Mucosa of descending colon (tissue), 3 donors: ENCODE measurements at regions not wholly inside any gene's neighbourhood (a gene's known extent, or its start where the extent isn't known, plus 50 kb on each side); places are given as distances from the start of the nearest gene placed in this dataset.

ENCODE experiments used
- ATAC-seq: fragments of 200-7000 bp; cut with Tn5 transposase; one replicate; pipeline ENCODE4 v1.9.1; 2020; ENCODE audit warnings: mild to moderate bottlenecking, moderate library complexity
- DNase-seq, 3 donors: peaks; one replicate each; pipeline ENCODE4 v3.0.0-alpha.2; 2020
- H3K36me3 ChIP-seq: fragments of 200-600 bp; one replicate; pipeline ENCODE4 v1.8.0; 2021; ENCODE audit warnings: low read depth, mild to moderate bottlenecking
- H3K4me1 ChIP-seq: fragments of 200-600 bp; one replicate; pipeline ENCODE4 v1.8.0; 2021; ENCODE audit warnings: low read depth, mild to moderate bottlenecking
- H3K4me3 ChIP-seq: fragments of 200-600 bp; one replicate; pipeline ENCODE4 v1.8.0; 2021; ENCODE audit warnings: mild to moderate bottlenecking
- H3K9me3 ChIP-seq: fragments of 200-600 bp; one replicate; pipeline ENCODE4 v1.8.0; 2021; ENCODE audit warnings: mild to moderate bottlenecking
- intact Hi-C, 2 donors: fragments of 100-400 bp; cut with DNase I in 1 of 2; cut with micrococcal nuclease in 1 of 2; formaldehyde crosslinking; loops; one replicate each; pipeline versions ENCODE4 v1.11.0 to v1.11.1; 2022; cut with DNase I, micrococcal nuclease
- TF ChIP-seq, protein P1 (sequence below): fragments of 200-600 bp; IDR thresholded peaks from one replicate; pipeline ENCODE4 v1.8.0; 2022; ENCODE audit warnings: antibody characterized with exemption, mild to moderate bottlenecking
- donor health status: DM: no; HTN: no; CAD: no; lungs with moderate emphysema.
- donor health status: DM: no; HTN: no; CAD: no.
- donor health status: DM: no; HTN: yes; CAD: no.

DNA sequence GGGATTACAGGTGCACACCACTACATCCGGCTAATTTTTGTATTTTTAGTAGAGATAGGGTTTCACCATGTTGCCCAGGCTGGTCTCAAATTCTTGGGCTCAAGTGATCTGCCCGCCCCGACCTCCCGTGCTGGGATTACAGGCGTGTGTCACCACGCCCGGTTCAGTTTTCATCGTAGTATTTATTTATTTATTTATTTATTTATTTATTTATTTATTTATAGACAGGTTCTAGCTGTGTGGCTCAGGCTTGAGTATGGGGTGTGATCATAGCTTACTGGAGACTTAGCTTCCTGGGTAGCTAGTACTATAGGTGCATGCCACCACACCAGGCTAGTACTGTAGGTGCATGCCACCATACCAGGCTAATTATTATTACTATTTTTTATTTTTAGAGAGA is 64.1 kb upstream of the STOX2 start:
- ATAC-seq (no peak), DNase-seq (no peak)
- H3K4me3 ChIP-seq = no peak overlapping the region
- intact Hi-C loops = loop anchor here (2.0 to 10.0 kb wide), 3 partner anchors 254 to 328 kb away; no protein-coding TSS in a partner anchor
- H3K36me3 ChIP-seq = no peaks in the 10 kb centered on the region
- no peaks in the 10 kb centered on the region for H3K9me3 ChIP-seq
- TF ChIP-seq, protein P1, sequence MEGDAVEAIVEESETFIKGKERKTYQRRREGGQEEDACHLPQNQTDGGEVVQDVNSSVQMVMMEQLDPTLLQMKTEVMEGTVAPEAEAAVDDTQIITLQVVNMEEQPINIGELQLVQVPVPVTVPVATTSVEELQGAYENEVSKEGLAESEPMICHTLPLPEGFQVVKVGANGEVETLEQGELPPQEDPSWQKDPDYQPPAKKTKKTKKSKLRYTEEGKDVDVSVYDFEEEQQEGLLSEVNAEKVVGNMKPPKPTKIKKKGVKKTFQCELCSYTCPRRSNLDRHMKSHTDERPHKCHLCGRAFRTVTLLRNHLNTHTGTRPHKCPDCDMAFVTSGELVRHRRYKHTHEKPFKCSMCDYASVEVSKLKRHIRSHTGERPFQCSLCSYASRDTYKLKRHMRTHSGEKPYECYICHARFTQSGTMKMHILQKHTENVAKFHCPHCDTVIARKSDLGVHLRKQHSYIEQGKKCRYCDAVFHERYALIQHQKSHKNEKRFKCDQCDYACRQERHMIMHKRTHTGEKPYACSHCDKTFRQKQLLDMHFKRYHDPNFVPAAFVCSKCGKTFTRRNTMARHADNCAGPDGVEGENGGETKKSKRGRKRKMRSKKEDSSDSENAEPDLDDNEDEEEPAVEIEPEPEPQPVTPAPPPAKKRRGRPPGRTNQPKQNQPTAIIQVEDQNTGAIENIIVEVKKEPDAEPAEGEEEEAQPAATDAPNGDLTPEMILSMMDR = no peak
- H3K4me1 ChIP-seq = no peaks in the 10 kb centered on the region

DNA sequence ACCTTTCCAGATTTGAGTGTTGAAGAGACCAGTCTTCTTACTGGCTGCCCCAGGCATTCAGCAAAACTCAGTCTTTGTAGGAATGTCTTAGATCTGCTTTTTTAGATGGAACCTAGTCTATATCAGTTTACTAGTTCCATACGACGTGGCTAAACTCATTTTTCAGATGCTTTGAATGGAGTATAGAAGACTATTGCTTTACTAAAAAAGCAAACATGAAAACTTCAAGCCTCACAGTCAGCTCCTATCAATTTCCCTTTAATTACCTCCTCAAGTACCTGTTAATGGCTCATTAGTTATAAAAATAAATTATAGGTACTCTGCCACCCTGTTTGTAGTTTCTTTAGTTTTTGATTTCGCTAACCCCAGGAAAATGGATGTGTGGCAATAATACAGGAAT is 63.0 kb upstream of the STOX2 start:
- Histone ChIP-seq H3K4me3 (no peak overlapping the region), H3K9me3 (peaks cover 3% of the 10 kb centered on the region), H3K36me3 (no peaks in the 10 kb centered on the region), H3K4me1 (no peaks in the 10 kb centered on the region)
- DNase-seq (no peak), ATAC-seq (no peak)
- intact Hi-C loops = loop anchor here (5.0 to 10.0 kb wide), 2 partner anchors 253 to 325 kb away; no protein-coding TSS in a partner anchor
- TF ChIP-seq, protein P1 = no peak

DNA sequence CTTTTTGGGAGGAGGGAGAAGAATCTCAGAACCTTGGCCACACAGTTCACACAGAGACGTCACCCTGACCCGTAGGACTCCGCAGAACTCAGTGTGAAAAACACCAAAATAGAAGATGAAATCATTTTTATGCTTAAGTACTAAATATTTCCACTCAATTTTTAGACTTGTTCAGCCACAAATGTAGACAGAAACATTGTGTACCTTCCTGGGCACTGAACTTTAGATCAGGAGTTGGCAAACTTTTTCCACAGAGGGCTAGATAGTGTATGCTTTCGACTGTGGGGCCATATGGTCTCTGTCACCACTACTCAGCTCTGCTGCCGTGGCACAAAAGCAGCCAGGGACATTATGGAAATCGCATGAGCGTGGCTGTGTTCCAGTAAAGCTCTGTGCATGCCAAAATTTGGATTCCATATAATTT is 61.8 kb upstream of the STOX2 start:
- DNase-seq = no peak
- Histone ChIP-seq H3K9me3 (peaks cover 3% of the 10 kb centered on the region), H3K4me1 (no peaks in the 10 kb centered on the region), H3K36me3 (no peaks in the 10 kb centered on the region), H3K4me3 (no peak overlapping the region)
- TF ChIP-seq, protein P1 = no peak
- ATAC-seq = no peak
- intact Hi-C loops = loop anchor here (5.0 to 10.0 kb wide), 2 partner anchors 252 to 324 kb away; no protein-coding TSS in a partner anchor

DNA sequence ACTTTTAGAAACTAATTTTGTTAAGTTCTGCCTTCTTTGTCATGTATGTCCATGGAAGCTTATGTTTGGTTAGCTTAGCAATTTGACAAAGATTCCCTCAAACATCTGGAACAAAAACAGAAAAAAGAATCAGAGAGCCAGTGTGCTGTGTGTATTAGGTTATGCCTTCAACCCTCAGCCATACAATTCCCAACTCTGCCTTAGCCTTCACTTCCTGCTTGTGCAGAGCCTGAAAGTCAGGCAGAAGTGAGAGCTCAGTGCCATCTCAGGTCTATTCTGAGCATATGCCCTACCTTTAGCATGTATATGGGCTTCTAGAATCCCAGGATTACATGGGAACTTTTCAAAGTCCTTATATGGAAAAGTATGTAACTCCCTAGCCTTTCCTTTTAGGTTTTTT is 58.2 kb upstream of the STOX2 start:
- Histone ChIP-seq H3K4me3 (no peak overlapping the region), H3K4me1 (no peaks in the 10 kb centered on the region), H3K36me3 (no peaks in the 10 kb centered on the region), H3K9me3 (peaks cover 3% of the 10 kb centered on the region)
- intact Hi-C loops = loop anchor here in 1 of 2 donors (10.0 kb wide), 1 partner anchor 248 kb away; no protein-coding TSS in a partner anchor
- DNase-seq (no peak), ATAC-seq (no peak)
- TF ChIP-seq, protein P1 = no peak

DNA sequence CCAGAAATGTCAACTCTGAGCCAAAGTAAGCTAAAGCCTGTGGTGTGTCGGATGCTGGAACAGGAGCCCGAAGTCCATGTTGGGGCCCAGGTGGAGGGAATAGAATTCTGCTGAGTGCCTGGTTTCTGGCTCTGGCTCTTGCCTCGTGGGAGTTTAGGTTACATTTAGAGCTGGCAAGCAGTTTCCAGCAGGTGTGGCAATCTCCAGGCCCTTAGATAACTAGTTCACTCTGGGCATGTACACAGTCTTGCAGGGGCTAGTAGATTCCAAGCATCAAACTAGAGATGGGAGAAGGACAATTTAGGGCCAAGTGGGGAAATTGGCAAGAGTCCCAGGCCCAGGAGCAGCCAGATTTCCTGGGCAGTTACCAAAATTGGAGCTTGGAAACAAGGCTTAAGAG is 56.3 kb upstream of the STOX2 start:
- H3K36me3 ChIP-seq = no peaks in the 10 kb centered on the region
- DNase-seq = no peak
- intact Hi-C loops = loop anchor here in 1 of 2 donors (10.0 kb wide), 1 partner anchor 246 kb away; no protein-coding TSS in a partner anchor
- TF ChIP-seq, protein P1 = no peak
- H3K9me3 ChIP-seq = peaks cover 3% of the 10 kb centered on the region
- no peak overlapping the region for H3K4me3 ChIP-seq
- no peaks in the 10 kb centered on the region for H3K4me1 ChIP-seq
- no peak for ATAC-seq
